Smooth muscle cell of the brain vasculature (primary cell): ENCODE measurements at regions not wholly inside any gene's neighbourhood (a gene's known extent, or its start where the extent isn't known, plus 50 kb on each side); places are given as distances from the start of the nearest gene placed in this dataset.
A peak's percentile ranks its signal among the peaks of the same experiment; 100 is the strongest.
"Not testable (repeated sequence)": the region's sequence is repeated elsewhere in the genome, so short reads cannot be mapped to it uniquely, and the experiment has no call there.

ENCODE experiments used
- DNase-seq: peaks from one replicate; pipeline ENCODE4 v3.0.0-alpha.2; 2012; ENCODE audit warnings: low read depth, low spot score

DNA sequence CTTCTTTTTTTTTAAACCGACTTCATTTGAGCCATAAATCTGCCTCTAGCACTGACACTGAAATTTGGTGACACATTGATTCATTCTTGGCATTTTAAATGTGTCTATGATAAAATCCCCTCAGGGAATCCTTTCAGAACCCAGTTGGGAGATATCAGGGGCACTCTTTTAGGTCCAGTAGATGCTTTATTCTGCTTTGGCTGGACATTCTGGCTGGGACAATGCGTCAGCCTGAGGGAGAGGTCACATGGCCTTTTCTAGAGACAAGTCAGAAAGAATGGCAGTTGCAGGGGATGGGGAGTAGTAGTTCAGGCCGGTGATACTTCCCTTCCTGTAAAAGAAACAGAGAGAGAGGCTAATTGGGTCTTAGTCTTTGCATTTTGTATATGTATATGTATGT is 63.1 kb downstream of the TRIM43 start:
- DNase-seq = not testable (repeated sequence)

DNA sequence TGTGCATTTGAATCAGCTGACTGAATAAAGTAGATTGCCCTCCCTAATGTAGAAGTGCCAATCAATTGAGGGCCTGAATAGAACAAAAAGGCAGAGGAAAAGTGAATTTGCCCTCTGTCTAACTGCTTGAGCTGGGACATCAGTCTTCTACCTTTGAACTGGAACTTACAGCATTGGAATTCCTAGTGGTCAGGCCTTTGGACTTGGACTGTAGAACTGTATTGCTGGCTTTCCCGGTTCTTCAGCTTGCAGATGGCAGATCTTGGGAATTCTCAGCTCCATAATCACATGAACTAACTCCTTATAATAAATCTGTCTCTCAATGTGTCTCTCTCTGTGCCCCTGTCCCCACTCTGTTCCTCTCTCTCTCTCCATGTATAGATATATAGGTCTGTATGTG is 64.8 kb downstream of the TRIM43 start:
- DNase-seq = not testable (repeated sequence)

DNA sequence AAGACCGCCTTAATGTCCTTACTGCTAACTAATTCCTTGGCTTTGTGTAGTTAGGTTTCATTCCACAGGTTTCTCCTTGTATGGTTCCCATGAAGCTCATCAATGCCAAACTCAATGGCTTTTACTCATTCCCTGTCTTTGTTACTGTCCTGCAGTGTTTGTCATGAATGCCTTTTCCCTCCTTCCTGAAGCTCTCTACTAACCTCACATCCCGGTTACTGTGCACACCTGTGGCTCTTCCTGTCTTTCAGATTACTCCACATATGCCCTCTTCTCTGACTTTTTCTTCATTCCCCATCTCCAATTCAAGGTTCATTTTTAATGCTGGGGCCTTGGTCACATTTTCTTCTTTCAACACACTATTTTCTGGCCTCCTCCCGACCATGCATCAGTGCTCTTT is 66.1 kb downstream of the TRIM43 start:
- not testable (repeated sequence) for DNase-seq

DNA sequence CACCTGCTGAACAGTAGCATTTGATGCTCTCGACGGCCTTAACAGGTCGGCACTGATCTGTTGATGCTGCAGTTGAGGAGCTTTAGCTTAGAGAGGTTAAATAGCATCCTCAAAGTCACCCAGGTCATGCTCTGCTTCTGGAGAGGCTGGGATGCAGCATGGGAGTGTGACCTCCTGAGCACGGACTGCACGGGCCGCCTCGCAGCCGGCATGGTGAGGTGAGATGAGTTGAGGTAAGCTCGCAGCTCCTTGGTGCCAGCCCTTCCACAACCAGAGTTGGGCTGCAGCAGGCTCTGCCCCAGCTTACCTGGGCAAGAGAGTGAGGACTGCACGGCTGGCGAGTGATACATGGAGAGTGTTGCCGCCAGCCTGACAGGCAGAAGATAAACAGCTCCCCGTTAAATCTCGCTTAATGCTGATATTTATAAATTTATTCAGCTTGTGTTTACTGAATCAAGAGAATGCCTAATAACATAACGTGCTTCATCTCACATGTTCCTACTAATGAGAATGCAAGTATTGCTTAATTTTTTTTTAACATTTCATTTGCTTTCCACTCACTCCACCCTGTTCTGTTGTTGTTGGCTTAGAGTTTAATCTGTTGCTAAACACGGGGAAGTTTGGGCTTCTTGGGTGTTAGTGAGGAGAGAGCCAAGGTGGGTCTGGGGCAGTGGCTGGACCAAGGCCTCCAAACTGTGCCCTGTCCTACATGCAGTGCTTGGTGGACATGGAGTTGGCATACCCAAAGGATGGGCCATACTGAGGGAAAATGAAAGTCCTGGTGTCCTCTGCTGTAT is 69.2 kb downstream of the TRIM43 start:
- DNase-seq = not testable (repeated sequence)

DNA sequence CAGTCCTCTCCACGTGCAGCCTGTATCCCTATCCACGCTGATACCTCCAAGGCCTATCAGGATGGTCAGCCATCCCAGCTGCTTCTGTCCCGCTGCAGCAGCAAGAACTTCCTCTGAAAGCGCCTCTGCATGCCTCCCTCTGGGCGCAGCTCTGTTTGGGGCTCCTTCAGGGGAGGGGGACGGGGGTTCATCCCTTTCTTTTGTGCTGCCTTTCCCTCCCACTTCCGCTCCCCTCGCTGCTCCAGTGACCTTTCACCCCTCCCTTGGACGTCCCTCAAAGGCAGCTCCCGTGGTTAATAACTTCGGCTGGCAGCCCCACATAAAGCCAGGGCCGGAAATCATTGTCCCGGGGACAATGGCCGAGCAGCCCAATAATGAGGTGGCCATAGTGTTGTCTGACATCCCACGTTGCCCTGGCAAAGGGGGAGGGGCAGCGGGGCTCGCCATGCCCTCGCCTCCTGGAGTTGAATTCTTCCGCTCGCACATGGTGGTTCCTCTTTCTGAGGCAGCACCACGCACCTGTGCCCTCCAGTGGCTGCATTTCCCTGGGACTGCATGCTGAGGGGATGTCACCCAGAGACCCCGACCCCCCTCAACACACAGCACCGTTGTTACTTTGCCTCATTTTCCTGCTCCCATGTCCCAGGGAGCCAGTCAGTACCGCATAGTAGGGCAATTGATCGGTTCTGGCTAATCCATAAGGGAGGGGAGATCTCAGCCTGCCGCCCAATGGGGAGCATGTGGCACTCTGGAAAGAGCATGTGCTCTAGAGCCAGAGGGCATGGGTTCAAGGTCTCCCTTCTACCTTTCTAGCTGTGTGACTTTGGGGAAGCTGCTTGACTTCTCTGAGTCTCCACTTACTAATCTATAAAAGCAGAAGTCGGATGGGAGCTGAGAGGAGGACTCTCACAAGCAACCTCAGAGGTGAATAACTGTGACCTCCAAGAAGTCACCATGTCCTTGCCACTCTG is 72.0 kb downstream of the TRIM43 start:
- DNase-seq = not testable (repeated sequence)

DNA sequence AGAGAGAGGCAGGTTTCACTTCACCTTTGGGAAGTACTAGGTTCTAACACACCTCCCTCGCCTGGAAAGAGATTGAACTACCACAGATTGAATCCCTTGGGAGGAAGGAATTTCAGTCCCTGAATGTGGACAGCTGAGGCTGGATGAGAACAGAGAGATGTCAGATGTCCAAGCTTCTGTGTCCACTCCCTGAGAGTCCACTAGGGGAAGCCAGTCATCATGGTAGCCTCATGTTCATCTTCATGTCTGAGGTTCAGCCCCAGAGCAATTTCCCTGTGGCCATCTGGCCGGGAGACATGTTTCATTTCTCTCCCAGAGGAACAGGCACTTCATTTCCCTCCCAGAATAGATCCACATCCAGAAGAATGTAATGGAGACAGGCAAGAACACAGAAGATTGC is 74.8 kb downstream of the TRIM43 start:
- DNase-seq = not testable (repeated sequence)

DNA sequence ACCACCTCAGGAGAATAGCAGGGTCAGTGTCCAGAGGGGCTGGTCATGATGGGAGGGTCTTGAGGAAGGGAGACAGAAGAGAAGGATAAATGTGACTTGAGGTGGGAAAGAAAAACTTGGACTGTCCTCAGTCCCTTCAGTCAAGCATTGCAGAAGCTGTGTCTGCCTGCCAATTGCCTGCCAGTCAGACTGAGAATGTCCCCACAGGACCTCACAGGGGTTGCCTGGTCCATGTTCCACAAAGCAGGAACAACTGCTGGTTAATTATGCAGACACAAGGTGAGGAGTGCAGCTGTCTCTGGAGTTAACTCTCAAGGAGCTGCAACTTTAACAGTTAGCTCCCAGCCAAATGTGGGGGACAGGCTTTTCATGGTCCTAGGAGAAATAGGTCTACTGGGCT is 75.7 kb downstream of the TRIM43 start:
- DNase-seq = no peak

DNA sequence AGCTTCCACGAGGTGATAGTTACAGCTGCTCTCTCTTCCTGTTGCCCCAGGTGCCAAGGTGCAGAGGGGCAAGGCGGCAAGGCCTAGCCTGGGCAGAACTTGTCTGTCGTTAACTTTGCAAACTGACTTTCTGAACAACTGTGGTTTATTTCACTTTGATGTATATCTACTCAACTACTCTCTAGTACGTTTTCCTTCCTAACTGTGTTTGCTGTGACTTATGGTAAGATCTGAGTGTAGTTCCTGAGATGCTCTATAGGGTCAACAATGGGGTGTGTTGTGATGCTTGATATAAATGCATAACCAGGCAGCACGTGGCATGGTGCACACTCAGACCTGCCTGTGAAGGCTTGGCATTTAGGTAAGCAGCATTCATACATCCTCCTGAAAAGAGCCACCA is 77.1 kb downstream of the TRIM43 start:
- DNase-seq = not testable (repeated sequence)

DNA sequence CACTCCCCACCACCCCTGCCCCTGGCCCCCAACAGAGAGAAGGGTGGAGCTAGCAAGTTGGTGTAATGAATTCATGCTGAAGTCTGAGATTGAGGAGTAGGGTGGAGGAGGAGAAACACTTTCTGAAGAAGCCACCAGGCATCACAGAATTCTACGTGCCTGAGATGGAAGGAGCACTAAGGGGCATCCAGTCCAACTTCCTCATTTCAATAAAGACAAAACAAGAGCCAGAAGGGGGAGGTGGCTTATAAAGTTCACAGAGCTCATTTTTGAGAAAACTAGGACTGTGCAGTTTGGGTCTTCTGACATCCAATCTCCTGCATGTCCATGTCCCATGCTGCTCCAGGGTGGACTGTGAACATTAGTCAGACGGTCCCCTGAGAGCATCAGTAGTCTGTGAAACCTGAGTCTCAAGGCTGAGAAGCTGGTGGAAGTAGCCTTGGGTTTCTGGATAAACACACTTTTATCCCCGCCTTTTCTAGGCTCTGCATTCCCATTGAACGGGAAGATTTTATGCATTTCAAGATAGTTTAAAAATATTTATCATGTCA is 77.7 kb downstream of the TRIM43 start:
- peak; percentile 36 for DNase-seq

DNA sequence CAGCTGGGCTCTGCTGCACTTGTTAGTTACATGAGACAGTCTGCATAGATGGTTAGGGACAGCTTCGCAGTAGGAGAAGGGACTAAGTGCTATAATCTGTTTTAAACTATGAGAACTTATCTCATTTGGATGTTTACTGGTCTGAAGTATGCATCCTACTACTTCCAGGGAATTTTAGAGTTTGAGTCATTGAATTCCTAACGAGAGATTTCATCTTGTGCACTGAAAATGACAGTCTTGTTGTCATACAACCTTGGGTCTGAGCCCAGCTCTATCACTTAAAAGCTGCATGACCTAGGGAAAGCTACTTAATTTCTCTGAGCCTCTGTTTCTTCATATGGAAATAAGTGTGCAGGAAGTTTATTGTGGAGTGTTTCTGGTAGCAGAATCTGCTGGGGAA is 78.4 kb downstream of the TRIM43 start:
- no peak for DNase-seq

DNA sequence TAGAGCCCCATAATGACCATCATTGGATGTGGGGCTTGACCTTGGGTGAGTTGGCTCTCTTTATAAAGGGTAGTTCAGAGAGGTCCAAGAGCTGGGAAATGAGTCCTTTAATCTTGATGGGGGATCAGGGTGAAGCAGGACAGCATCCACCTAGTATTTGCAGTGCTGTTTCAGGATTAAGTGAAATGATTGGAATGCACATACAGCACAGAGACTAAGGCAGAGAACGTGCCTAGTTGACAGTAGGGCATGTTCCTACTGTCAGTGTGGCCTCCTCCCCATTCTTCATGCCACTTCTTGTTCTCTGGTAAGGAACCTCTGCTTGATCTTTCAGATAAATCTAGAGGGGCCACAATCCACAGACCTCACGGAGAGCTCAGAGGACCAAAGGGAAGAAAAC is 78.9 kb downstream of the TRIM43 start:
- no peak for DNase-seq

DNA sequence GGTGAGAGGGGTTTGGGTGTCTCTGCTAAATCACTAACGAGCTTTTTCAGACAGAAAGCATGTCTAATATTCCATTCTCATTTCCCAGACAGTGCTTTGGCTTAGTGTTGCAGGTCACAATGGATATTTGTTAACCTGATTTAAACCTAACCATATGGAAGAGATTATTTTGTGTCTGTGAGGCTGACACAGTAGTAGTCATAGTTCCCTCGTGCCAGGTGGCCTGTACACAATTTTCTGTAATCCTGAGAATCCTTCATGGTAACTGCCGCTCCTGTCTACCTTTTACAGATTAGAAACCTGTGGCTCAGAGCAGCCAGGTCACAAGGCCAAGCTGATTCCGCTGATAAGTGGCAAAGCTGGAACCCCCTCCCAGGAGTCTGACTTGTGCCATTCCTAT is 79.4 kb downstream of the TRIM43 start:
- not testable (repeated sequence) for DNase-seq

DNA sequence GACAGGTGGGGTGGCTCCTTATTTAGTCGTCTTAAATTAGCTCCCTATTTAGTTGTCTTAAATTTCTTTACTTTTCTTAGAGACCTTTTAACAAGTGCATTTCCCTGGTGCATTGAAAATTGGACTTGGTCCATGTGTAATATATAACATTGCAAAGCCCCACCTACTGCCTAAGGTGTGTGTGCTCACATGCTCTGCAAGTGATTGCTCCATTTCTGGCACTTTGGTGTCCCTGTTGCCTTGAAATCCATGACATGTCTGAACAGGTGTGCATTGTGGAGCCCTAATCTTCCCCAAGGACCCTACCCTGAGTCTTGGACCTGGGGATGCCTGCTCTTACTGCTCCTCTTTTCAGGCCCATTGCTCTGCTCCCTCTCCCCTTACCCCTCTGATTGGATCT is 80.2 kb downstream of the TRIM43 start:
- DNase-seq = not testable (repeated sequence)

DNA sequence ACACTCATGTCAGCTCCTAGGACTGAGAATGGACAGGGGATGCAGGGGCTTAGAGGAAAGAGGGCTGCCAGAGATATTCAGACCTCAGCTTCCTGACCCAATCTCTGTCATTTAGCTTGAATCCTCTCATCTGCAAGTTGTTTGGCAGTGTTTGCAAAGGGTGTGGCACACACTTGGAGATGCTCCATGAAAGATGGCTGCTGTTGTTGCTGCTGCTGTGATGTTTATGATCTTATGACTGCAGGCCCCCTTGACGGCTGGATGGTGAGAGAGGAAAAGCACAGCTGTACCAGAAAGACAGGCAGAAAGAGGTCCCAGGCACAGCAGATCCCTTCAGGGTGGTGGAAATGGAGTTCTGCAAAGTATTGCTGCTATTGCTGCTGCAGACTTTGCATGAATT is 80.7 kb downstream of the TRIM43 start:
- not testable (repeated sequence) for DNase-seq

DNA sequence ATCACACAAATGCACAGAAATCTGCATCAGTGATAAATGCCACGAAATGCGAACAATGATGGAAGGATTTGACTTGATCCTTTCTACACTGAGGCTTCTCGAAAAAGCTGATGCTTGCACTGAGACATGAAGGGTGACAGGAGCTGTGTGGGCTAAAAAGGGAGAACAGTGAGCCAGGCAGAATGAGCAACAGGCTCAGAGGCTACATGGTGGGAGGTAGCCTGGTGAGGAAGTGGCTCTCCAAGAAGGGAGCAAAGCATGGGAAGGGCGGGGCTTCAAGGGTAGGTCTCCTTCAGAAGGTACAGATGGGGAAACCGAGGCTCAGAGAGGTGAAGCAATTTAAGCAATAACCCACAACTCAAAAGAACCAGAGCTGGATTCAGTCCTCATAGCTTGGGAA is 82.4 kb downstream of the TRIM43 start:
- DNase-seq = no peak

DNA sequence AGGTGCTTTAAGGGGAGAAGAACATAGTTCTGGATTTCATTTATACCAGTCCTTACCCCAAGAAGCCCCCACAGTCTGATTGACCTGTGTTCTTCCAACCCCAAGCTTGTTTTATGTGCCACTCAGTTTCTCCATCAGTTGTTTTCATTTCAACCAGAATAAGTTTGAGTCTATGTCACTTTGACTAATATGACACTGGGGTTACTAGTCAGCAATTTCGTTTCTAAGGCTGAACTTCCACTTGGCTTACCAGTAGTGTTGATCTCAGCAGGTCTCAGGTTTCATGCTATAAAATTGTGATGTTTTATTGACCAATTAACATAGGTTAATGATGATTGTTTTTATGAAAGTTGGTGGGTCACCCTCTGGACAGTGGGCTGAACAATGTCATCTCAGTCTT is 84.8 kb downstream of the TRIM43 start:
- not testable (repeated sequence) for DNase-seq

DNA sequence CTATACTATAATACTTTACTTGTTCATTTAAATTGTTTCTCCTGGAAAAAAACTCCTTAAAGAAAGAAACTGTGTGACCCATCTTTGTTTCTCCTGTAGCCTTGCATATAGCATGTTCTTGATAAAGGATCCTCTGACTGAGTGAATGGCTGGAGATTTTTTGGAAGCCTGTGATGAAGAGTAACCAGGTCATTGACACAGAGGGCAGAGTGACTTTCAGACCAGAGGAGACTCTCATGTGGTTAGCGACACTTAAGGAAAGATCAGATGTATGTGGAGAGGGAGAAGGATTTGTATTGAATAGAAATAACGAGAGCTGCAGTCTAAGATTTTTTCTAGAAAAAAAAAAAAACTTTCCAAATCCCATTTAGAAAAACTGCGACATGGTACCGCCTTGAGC is 85.5 kb downstream of the TRIM43 start:
- DNase-seq = no peak

DNA sequence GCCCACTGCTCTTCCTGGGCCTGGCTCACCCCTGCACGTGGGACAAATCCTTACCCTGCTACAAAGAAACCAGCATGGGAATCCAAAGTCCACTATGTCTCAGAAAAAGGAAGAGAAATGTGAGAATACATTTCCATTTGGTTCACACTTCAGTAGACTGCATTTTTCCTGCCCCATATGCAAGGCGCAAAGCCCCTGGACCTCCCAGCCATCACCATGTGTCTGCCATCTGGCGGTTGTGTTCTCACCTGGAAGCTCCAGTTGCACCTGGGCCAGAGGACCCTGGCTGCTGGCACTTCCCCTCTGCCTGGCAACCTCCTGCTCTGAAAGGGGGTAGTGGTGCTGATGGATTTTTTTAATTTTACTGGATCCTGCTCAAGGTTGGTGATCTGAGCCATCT is 86.0 kb downstream of the TRIM43 start:
- not testable (repeated sequence) for DNase-seq

DNA sequence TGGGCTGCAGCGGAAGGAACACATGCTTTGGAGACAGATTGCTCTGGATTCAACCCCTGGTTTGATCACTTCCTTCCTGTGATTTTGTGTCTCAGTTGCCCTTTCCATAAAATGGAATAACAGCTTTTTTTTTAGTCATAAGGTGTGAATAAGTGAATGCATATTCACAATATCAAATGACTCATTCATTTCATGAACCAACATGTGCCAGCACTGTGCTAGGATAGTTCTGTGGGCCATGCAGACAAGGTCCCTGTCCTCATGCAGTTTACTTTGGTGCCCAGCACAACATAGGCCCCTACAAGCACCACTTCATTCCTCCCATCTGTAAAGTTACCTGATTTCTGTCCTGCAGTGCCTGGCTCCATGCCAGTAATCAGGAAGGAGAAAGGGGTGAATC is 89.4 kb downstream of the TRIM43 start:
- not testable (repeated sequence) for DNase-seq

DNA sequence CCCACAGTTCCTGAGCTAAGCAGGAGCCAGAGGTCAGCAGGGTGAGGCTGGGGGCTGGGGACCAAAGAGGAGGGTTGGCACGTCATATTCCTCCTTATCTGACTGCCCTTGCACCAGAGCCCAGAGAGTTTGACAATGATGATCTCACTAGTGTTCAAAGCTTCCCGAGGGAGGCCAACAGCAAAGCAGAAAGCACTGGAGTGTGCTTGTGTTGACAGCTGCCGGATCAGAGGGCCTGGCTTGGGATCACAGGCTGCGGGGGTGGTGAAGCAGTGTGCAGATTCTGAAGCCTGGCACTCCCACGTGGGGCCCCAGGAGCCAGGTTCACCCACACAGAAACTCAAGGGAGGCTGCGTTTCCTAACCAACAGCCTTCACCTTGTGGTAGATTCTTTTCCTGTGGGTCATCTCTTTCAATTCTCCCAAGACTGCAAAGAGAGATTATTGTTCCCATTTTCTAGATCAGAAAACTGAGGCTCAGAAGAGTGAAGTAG is 89.8 kb downstream of the TRIM43 start:
- DNase-seq = not testable (repeated sequence)

DNA sequence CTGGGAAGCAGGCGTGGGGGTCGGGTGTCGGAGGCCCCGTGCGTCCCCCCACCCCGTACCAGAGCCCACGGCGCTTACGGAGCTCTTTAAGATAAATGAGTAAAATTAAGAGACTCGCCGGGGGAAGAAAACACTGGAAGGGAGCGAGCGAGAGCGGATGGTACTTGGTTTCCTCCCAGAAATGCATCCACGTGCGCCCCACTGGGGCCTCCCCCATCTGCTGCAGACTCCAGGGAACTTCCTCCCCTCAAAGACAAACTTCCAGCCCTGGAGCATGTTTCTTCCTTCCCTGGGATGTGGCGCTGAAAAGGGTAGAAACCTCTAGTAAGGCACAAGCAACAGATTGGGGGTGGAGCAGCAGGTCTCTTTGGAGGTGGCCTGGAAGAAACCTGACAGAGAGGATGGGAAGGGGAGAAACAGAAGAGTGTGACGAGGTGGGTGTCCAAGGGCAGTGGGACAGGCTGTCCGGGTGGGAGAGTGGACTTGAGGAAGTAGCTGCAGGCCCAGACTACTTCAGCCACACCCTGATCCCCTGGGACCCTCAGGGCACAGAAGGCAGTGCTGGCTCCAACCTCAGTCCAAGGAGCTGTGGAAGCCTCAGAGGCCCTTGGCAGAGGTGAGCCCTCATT is 91.2 kb downstream of the TRIM43 start:
- not testable (repeated sequence) for DNase-seq

DNA sequence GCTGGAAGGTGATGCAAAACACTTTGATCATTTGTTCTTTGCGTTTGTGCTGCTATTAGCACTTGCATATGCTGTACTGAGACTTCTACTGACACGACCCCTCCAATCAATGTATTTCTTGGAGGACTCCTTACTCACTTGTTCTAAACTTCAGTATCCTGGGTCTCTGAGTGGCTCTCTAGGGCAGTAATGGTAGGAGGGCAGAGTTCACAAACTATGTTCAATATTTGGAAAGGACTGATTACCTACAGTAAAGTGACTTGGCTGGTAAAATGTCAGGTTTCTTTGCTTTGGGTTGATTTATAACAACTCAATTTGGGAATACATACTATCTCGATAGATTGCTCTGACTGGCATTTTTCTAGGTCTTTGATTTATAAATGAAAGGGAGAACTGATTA is 93.7 kb downstream of the TRIM43 start:
- no peak for DNase-seq
